ENCODE measurements at regions not wholly inside any gene's neighbourhood (a gene's known extent, or its start where the extent isn't known, plus 50 kb on each side); places are given as distances from the start of the nearest gene placed in this dataset.

- no peak for TF ChIP-seq CTCF (conservative IDR thresholded peaks at IDR 0.05)
- no peak for TF ChIP-seq ZFX (IDR thresholded peaks at IDR 0.05)
Measured at GRCh38 chr14:101622251-101623076, 61.2 kb downstream of the DIO3 start.

Measured in C4-2B (cell line).